ENCODE measurements at regions not wholly inside any gene's neighbourhood (a gene's known extent, or its start where the extent isn't known, plus 50 kb on each side); places are given as distances from the start of the nearest gene placed in this dataset.
A peak's percentile ranks its signal among the peaks of the same experiment; 100 is the strongest.

- peak in 2 of 3 donors; percentile 0 to 11 for DNase-seq
These were observed 1471.8 kb upstream of the NUDT12 start for GRCh38 chr5:105034401-105034763.

GRCh38 chr5:105033637-105034400 is 1471.2 kb upstream of the NUDT12 start:
- DNase-seq = no peak

GRCh38 chr5:105032917-105033316 is 1470.3 kb upstream of the NUDT12 start:
- DNase-seq = no peak

DNA sequence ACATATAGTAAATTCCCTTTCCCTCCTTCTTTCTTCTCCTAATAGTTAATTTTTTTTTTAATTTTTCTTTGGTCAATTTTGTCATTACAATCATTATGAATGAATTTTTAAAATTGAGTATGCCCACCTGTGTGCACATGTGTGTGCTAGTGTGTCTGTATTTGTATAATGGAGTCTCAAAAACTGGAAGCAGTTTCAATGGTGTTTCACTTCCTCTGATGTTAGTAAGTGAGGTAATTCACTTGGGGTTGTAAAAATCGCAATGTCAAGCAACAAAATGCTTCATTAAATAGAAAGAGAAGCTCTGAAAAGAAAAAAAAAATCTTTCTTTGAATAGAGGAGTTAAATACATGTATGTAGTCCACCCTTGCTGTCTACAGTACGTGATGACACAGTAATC is 1467.6 kb upstream of the NUDT12 start:
- no peak for DNase-seq

GRCh38 chr5:105015098-105015497 is 1452.5 kb upstream of the NUDT12 start:
- DNase-seq = no peak

DNA sequence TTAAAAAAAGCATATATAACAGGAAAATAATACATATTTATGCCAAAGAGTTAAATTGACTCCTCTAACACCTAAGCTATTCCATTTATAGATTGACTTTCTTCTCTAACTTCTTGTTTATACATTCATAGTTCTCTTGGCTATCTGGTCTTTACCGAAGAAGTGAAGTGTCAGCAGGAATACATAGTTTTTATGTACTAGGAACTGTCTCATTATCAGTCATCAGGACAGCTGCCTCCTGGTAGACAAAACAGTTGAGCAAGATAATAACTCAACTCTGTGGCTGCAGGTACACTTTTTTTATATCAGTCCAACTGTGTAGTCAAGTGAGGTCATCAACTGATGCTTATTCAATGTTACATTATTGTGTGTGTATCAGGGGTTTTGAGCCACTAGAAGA is 1436.0 kb upstream of the NUDT12 start:
- DNase-seq = no peak

GRCh38 chr5:104998169-104998568 is 1435.6 kb upstream of the NUDT12 start:
- DNase-seq = no peak

GRCh38 chr5:104987074-104987473 is 1424.5 kb upstream of the NUDT12 start:
- no peak for DNase-seq

- DNase-seq = no peak
These were observed 1414.9 kb upstream of the NUDT12 start for GRCh38 chr5:104977529-104977928.

DNA sequence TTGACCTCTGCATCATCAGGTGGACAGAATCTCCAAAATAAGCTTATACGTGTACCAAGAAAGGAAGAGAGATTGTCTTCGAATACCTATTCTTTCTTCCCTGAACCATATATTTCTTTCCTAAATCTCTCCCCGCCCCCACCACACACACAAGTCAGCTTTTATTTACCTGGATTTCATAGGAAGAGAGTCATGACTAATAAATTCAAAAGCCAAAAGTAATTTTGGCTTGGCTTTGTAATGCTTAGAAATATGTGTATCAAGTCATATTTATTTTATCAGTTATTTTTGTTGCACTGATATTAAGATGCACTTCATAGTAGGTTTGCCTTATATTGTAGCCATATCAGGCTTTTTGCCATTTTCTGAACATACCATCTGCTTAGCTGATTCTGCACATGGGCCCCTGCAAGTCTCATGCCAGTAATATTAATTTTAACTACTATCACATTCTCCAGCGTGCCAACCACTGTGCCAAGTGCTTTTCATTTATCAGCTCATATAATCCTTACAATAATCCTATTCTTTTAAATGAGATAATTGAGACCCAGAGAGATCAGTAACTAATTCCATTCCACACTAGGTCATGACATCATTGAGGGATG is 1405.3 kb upstream of the NUDT12 start:
- DNase-seq = no peak

DNA sequence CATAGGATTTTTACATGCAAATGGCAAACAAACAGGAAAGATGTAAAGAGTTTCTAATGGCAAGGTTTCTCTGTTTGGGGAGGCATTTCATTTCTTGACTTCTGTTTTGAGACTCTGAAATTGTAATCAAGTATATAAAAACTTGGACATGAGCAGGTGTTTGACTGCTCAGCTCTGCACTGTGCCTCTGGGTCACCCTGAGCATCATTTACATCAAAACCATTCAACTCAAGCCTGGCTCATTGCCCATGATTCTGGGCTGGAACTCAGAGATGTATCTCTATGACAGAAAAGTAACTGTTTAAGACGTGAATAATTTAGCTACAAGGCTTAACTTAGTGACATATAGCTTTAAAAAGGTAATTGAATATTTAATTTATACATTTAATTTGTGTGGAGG is 1402.4 kb upstream of the NUDT12 start:
- DNase-seq = peak in 2 of 3 donors; percentile 6 to 30

DNA sequence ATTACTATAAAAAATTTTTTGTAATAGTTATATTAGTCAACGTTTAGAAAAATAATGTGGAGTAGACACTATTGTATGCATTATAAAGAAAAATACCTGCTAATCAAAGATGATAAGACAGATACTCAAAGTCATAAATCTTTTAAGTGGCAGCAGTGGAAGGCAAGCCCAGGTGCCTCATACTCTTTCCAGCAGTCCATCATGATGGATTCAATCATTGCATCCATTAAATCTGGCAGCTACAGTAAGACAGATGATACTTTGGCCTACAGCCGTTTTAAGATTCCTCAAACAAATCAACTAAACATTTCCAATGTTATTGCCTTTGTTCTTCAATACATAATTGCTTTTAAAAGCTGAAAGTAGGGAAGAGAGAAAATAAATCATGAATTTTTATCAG is 1392.9 kb upstream of the NUDT12 start:
- DNase-seq = no peak

GRCh38 chr5:104952876-104953275 is 1390.3 kb upstream of the NUDT12 start:
- no peak for DNase-seq

DNA sequence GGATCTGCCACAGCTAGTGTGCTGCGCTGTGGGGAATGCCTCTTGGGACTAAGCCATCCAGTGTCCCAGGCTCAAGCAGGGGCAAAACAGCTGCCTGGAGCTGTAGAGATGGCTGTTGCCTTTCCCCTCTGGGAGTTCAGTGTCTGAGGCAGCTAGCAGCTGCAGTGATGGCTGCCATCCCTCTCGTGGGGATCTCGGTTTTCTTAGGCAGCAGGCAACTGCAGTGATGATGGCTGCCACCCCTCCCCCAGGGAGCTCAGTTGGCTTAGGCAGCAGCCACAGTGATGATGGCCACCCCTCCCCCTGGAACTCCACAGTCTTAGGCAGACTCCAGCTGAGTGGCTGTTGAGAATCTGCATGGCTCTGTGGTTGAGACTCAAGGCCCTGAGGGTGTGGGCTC is 1389.2 kb upstream of the NUDT12 start:
- DNase-seq = no peak

GRCh38 chr5:104947076-104947475 is 1384.5 kb upstream of the NUDT12 start:
- no peak for DNase-seq

- no peak for DNase-seq
These were observed 1380.1 kb upstream of the NUDT12 start for GRCh38 chr5:104942735-104943134.

GRCh38 chr5:104941030-104941645 is 1378.5 kb upstream of the NUDT12 start:
- DNase-seq = no peak

GRCh38 chr5:104937598-104937997 is 1375.0 kb upstream of the NUDT12 start:
- no peak for DNase-seq

GRCh38 chr5:104932431-104932830 is 1369.8 kb upstream of the NUDT12 start:
- DNase-seq = no peak

DNA sequence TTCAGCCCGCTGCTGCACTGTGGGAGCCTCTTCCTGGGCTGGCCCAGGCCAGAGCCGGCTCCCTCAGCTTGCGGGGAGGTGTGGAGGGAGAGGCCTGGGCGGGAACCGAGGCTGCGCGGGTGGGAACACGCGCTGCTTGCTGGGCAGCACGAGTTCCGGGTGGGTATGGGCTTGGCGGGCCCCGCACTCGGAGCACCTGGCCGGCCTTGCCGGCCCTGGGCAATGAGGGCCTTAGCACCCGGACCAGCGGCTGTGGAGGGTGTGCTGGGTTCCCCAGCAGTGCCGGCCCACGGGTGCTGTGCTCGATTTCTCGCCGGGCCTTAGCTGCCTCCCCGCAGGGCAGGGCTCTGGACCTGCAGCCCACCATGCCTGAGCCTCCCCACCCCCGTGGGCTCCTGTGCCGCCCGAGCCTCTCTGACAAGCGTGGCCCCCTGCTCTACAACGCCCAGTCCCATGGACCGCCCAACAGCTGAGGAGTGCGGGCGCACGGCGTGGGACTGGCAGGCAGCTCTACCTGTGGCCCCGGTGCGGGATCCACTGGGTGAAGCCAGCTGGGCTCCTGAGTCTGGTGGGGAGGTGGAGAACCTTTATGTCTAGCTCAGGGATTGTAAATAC is 1366.4 kb upstream of the NUDT12 start:
- no peak for DNase-seq

- no peak for DNase-seq
These were observed 1352.6 kb upstream of the NUDT12 start for GRCh38 chr5:104915226-104915625.

DNA sequence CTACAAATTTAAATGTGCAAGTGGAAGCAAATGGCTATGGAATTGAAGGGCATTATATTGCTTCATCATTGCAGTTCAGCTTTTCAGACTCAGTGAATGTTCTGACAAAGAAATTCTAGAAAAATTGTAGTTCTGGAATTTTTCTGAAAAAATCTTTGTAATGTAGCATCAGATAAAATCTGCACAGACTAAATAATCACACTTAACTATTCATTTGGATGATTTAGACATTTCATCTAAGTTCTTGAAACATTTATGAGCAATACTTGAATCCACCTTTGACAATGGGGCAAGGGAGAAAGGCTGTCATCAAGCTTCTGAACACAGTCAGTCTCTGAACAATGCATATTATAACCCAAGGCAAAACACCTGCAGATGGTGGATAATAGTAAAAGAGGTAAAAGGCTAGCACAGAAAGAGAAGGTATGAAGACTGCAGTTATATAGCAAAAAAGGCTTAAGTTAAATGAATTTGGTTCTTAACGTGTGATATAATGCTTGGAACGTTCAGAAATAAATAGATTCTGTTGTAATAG is 1352.0 kb upstream of the NUDT12 start:
- DNase-seq = no peak

GRCh38 chr5:104913841-104914281 is 1351.3 kb upstream of the NUDT12 start:
- no peak for DNase-seq
